OCI-LY1 (cell line): ENCODE measurements at regions not wholly inside any gene's neighbourhood (a gene's known extent, or its start where the extent isn't known, plus 50 kb on each side); places are given as distances from the start of the nearest gene placed in this dataset.

Source experiments
- CTCF ChIP-seq: fragments of 200-600 bp; sonication (generic), shearing (Covaris generic); IDR thresholded peaks from 2 replicates; pipeline ENCODE4 v1.5.1; 2017; ENCODE audit warnings: mild to moderate bottlenecking, antibody characterized with exemption, low read length, moderate library complexity, mixed read lengths
- EZH2 ChIP-seq: fragments of 200-600 bp; sonication (generic), shearing (Covaris generic); IDR thresholded peaks from 2 replicates; pipeline ENCODE4 v1.8.0; 2017; ENCODE audit warnings: borderline replicate concordance, mixed run types, mild to moderate bottlenecking, antibody characterized with exemption, low read length, moderate library complexity, mixed read lengths

- TF ChIP-seq CTCF (no peak), EZH2 (no peak)
Measured at GRCh38 chr3:178005961-178006360, 530.3 kb upstream of the KCNMB2 start.
